HEK293T (cell line): ENCODE measurements at regions not wholly inside any gene's neighbourhood (a gene's known extent, or its start where the extent isn't known, plus 50 kb on each side); places are given as distances from the start of the nearest gene placed in this dataset.
"Not testable (repeated sequence)": the region's sequence is repeated elsewhere in the genome, so short reads cannot be mapped to it uniquely, and the experiment has no call there.

ENCODE experiments used
- ARNT ChIP-seq: fragments of 450-650 bp; IDR thresholded peaks from 2 replicates; pipeline ENCODE4 v1.6.1; 2017; ENCODE audit warnings: mild to moderate bottlenecking
- BHLHE40 ChIP-seq: fragments of 450-650 bp; IDR thresholded peaks from 2 replicates; pipeline ENCODE4 v1.6.1; 2016; ENCODE audit warnings: mild to moderate bottlenecking, moderate library complexity, borderline replicate concordance
- ELF4 ChIP-seq: fragments of 450-650 bp; IDR thresholded peaks from 2 replicates; pipeline ENCODE4 v1.6.1; 2017; ENCODE audit warnings: antibody characterized with exemption
- FOXA1 ChIP-seq: fragments of 450-650 bp; IDR thresholded peaks from 2 replicates; pipeline ENCODE4 v1.6.1; 2016; ENCODE audit warnings: mild to moderate bottlenecking
- FOXK2 ChIP-seq: fragments of 450-650 bp; IDR thresholded peaks from 2 replicates; pipeline ENCODE4 v1.6.1; 2016; ENCODE audit warnings: mild to moderate bottlenecking
- FOXM1 ChIP-seq: fragments of 450-650 bp; IDR thresholded peaks from 2 replicates; pipeline ENCODE4 v1.6.1; 2017; ENCODE audit warnings: mild to moderate bottlenecking, borderline replicate concordance
- HDGF ChIP-seq: fragments of 450-650 bp; IDR thresholded peaks from 2 replicates; pipeline ENCODE4 v1.6.1; 2017; ENCODE audit warnings: antibody characterized with exemption, borderline replicate concordance
- L3MBTL2 ChIP-seq: fragments of 450-650 bp; conservative IDR thresholded peaks from 2 replicates; pipeline ENCODE4 v1.6.1; 2016; ENCODE audit warnings: mild to moderate bottlenecking
- NFRKB ChIP-seq: fragments of 450-650 bp; IDR thresholded peaks from 2 replicates; pipeline ENCODE4 v1.6.1; 2016; ENCODE audit warnings: mild to moderate bottlenecking, moderate library complexity
- PKNOX1 ChIP-seq: fragments of 450-650 bp; IDR thresholded peaks from 2 replicates; pipeline ENCODE4 v1.6.1; 2016
- SP1 ChIP-seq: fragments of 450-650 bp; IDR thresholded peaks from 2 replicates; pipeline ENCODE4 v1.6.1; 2017
- SUZ12 ChIP-seq: fragments of 450-650 bp; IDR thresholded peaks from 2 replicates; pipeline ENCODE4 v1.6.1; 2016; ENCODE audit warnings: mild to moderate bottlenecking
- TARDBP ChIP-seq: fragments of 450-650 bp; IDR thresholded peaks from 2 replicates; pipeline ENCODE4 v1.6.1; 2016

DNA sequence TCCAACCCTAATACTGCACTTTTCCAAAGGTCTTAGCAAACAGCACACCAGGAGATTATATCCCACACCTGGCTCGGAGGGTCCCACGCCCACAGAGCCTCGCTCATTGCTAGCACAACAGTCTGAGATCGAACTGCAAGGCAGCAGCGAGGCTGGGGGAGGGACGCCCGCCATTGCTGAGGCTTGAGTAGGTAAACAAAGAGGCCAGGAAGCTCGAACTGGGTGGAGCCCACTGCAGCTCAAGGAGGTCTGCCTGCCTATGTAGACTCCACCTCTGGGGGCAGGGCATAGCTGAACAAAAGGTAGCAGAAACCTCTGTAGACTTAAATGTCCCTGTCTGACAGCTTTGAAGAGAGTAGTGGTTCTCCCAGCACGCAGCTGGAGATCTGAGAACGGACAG lies 361.0 kb upstream of the PPP2R3A start:
- not testable (repeated sequence) for TF ChIP-seq FOXM1, PKNOX1, SP1, SUZ12, HDGF, L3MBTL2, FOXK2, TARDBP, BHLHE40, FOXA1, ARNT, ELF4, NFRKB
